ENCODE measurements at regions not wholly inside any gene's neighbourhood (a gene's known extent, or its start where the extent isn't known, plus 50 kb on each side); places are given as distances from the start of the nearest gene placed in this dataset.

GRCh38 chr16:72443809-72444208, 271.9 kb upstream of the PMFBP1 start:
- TF ChIP-seq POLR2A (IDR thresholded peaks at IDR 0.05) = no peak
- no peak for TF ChIP-seq CTCF (IDR thresholded peaks at IDR 0.05)
